ENCODE measurements at regions not wholly inside any gene's neighbourhood (a gene's known extent, or its start where the extent isn't known, plus 50 kb on each side); places are given as distances from the start of the nearest gene placed in this dataset.

DNA sequence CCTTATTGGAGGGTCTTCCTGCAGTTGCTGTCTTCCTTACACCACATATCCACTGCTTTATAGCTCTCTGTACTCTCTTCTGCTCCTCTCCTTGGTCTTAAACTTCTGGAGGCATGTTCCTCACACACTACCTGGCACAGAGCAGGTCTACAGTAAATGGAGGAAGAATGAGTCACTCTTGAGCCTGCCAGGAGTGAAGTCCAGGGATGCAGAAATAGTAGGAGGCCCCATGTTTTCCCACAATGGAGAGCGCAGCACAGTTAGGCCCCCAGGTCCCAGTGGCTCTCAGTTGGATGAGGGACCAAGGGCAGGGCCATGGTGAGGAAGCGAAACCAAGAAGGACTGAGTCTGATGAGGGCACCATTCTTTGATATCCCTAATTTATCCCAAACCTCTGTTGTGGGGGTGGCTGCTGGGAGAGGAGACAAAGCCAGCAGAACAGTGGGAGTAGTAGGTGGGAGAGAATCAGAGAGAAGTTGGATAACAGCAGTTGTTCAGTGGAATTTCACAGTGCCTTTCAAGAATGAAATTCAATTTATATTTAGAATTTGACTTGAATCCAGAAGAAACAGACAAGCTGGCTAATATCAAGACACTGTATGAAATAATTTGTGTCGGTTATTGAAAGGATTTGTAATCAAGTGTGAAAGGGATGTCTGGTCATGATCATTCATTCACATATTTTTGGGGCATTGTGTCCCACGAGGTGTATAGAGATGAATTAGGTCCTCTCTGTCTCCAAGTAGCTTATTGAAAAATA is 187.8 kb downstream of the HIPK3 start:
- H3K27me3 Mint-ChIP-seq = peaks cover 15% of the 10 kb centered on the region
- no peak overlapping the region for H3K27ac ChIP-seq (ENCODE audit: low read length in 2 of 2)
- no peak overlapping the region for H3K4me3 Mint-ChIP-seq
- no peaks in the 10 kb centered on the region for H3K9me3 Mint-ChIP-seq (ENCODE audit: insufficient read depth)
- intact Hi-C loops (cut with micrococcal nuclease) = no loop called here
- H3K4me1 ChIP-seq (ENCODE audit: control insufficient read depth in 2 of 2, insufficient read depth in 2 of 2, low read length in 2 of 2) = no peaks in the 10 kb centered on the region
- DNase-seq (no peak), ATAC-seq (ENCODE audit: low read depth) (no peak)
- H3K27ac Mint-ChIP-seq = no peak overlapping the region
- H3K27me3 ChIP-seq (replicated peaks in 1 of 4; ENCODE audit: control extremely low read depth in 1 of 4, control insufficient read depth in 3 of 4, insufficient read depth in 4 of 4, low read length in 3 of 4) = no peaks in the 10 kb centered on the region
- H3K4me2 ChIP-seq (replicated peaks; ENCODE audit: low read depth, low read length, poor library complexity, severe bottlenecking) = no peak overlapping the region
- no peak overlapping the region for H2AFZ ChIP-seq (ENCODE audit: insufficient read depth, low read depth, low read length, poor library complexity, severe bottlenecking)
- no peaks in the 10 kb centered on the region for H3K9me3 ChIP-seq (ENCODE audit: control extremely low read depth in 1 of 3, control insufficient read depth in 2 of 3, insufficient read depth in 1 of 3, low read length in 2 of 3)
- H3K4me3 ChIP-seq (ENCODE audit: control extremely low read depth in 1 of 5, extremely low read depth in 1 of 5, insufficient read depth in 1 of 5, low read depth in 2 of 5, low read length in 4 of 5) = no peak overlapping the region
- no peaks in the 10 kb centered on the region for H4K20me1 ChIP-seq (ENCODE audit: control insufficient read depth, insufficient read depth, low read length, poor library complexity, severe bottlenecking)
- POLR2A ChIA-PET = no interaction called here
- H3K9ac ChIP-seq (ENCODE audit: low read length) = no peak overlapping the region
- 93% methylated on average over 3 of the region's 4 CpGs for WGBS (ENCODE audit: insufficient coverage)
- H3K79me2 ChIP-seq (ENCODE audit: control insufficient read depth, insufficient read depth, low read length) = no peaks in the 10 kb centered on the region
- TF ChIP-seq, protein P1, sequence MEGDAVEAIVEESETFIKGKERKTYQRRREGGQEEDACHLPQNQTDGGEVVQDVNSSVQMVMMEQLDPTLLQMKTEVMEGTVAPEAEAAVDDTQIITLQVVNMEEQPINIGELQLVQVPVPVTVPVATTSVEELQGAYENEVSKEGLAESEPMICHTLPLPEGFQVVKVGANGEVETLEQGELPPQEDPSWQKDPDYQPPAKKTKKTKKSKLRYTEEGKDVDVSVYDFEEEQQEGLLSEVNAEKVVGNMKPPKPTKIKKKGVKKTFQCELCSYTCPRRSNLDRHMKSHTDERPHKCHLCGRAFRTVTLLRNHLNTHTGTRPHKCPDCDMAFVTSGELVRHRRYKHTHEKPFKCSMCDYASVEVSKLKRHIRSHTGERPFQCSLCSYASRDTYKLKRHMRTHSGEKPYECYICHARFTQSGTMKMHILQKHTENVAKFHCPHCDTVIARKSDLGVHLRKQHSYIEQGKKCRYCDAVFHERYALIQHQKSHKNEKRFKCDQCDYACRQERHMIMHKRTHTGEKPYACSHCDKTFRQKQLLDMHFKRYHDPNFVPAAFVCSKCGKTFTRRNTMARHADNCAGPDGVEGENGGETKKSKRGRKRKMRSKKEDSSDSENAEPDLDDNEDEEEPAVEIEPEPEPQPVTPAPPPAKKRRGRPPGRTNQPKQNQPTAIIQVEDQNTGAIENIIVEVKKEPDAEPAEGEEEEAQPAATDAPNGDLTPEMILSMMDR (IDR thresholded peaks at IDR 0.05) = no peak
- H3K36me3 ChIP-seq (replicated peaks in 1 of 2; ENCODE audit: control extremely low read depth in 1 of 2, control insufficient read depth in 1 of 2, extremely low read depth in 1 of 2, insufficient read depth in 2 of 2, low read length in 1 of 2) = no peaks in the 10 kb centered on the region
- H3K4me1 Mint-ChIP-seq = no peaks in the 10 kb centered on the region
- CTCF ChIA-PET = no interaction called here

DNA sequence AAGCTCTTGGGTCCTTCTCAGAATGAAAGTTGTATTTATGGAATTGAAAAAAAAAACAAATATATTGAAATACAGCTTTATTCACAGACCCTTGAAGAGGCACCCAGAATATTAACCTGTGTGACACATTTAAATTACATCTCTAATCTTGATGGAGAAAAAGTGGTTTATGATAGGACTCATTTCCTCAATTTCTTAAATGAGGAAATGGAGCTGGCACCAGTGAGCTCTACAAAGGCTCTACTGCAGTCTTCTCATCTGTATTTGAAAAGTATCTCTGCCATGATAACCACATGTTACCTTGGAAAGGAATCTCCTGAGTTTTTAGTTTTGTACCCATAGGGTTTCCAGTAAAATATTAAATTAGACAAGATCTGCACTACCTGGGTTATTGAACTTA is 186.5 kb downstream of the HIPK3 start:
- no peak for DNase-seq
- Mint-ChIP-seq H3K27me3 (peaks cover 15% of the 10 kb centered on the region), H3K27ac (no peak overlapping the region), H3K4me1 (no peaks in the 10 kb centered on the region), H3K4me3 (no peak overlapping the region), H3K9me3 (ENCODE audit: insufficient read depth) (no peaks in the 10 kb centered on the region)
- Histone ChIP-seq H3K4me2 (replicated peaks; ENCODE audit: low read depth, low read length, poor library complexity, severe bottlenecking) (no peak overlapping the region), H2AFZ (ENCODE audit: insufficient read depth, low read depth, low read length, poor library complexity, severe bottlenecking) (no peak overlapping the region), H3K27ac (ENCODE audit: low read length in 2 of 2) (no peak overlapping the region), H3K4me3 (ENCODE audit: control extremely low read depth in 1 of 5, extremely low read depth in 1 of 5, insufficient read depth in 1 of 5, low read depth in 2 of 5, low read length in 4 of 5) (no peak overlapping the region), H3K36me3 (replicated peaks in 1 of 2; ENCODE audit: control extremely low read depth in 1 of 2, control insufficient read depth in 1 of 2, extremely low read depth in 1 of 2, insufficient read depth in 2 of 2, low read length in 1 of 2) (no peaks in the 10 kb centered on the region), H4K20me1 (ENCODE audit: control insufficient read depth, insufficient read depth, low read length, poor library complexity, severe bottlenecking) (no peaks in the 10 kb centered on the region), H3K4me1 (ENCODE audit: control insufficient read depth in 2 of 2, insufficient read depth in 2 of 2, low read length in 2 of 2) (no peaks in the 10 kb centered on the region), H3K79me2 (ENCODE audit: control insufficient read depth, insufficient read depth, low read length) (no peaks in the 10 kb centered on the region), H3K27me3 (replicated peaks in 1 of 4; ENCODE audit: control extremely low read depth in 1 of 4, control insufficient read depth in 3 of 4, insufficient read depth in 4 of 4, low read length in 3 of 4) (no peaks in the 10 kb centered on the region), H3K9me3 (ENCODE audit: control extremely low read depth in 1 of 3, control insufficient read depth in 2 of 3, insufficient read depth in 1 of 3, low read length in 2 of 3) (no peaks in the 10 kb centered on the region), H3K9ac (ENCODE audit: low read length) (no peak overlapping the region)
- intact Hi-C loops (cut with micrococcal nuclease) = no loop called here
- POLR2A ChIA-PET = no interaction called here
- TF ChIP-seq, protein P1 (IDR thresholded peaks at IDR 0.05) = no peak
- TF ChIP-seq EZH2 (IDR thresholded peaks at IDR 0.05; ENCODE audit: borderline replicate concordance, insufficient read depth, low read depth, low read length, poor library complexity, severe bottlenecking) = no peak
- ATAC-seq (ENCODE audit: low read depth) = no peak
- CTCF ChIA-PET = interaction anchor here (0.9 kb wide), 1 partner anchor 81 kb away, joined by 3 read pairs; no protein-coding TSS in a partner anchor

All from B cell (primary cell).